Lower leg skin (tissue), 3 donors: ENCODE measurements at regions not wholly inside any gene's neighbourhood (a gene's known extent, or its start where the extent isn't known, plus 50 kb on each side); places are given as distances from the start of the nearest gene placed in this dataset.

Source experiments
- POLR2A ChIP-seq, 2 donors: fragments of 450-650 bp; IDR thresholded peaks; one replicate each; pipeline ENCODE4 v1.6.1; 2016 to 2017; ENCODE audit warnings: antibody characterized with exemption in 2 of 2, mild to moderate bottlenecking in 1 of 2, moderate library complexity in 1 of 2
- TF ChIP-seq, protein P1 (sequence below), 3 donors: fragments of 450-650 bp; IDR thresholded peaks; one replicate each; pipeline ENCODE4 v1.5.1; 2016; ENCODE audit warnings: antibody characterized with exemption in 3 of 3, mild to moderate bottlenecking in 3 of 3, moderate library complexity in 2 of 3

DNA sequence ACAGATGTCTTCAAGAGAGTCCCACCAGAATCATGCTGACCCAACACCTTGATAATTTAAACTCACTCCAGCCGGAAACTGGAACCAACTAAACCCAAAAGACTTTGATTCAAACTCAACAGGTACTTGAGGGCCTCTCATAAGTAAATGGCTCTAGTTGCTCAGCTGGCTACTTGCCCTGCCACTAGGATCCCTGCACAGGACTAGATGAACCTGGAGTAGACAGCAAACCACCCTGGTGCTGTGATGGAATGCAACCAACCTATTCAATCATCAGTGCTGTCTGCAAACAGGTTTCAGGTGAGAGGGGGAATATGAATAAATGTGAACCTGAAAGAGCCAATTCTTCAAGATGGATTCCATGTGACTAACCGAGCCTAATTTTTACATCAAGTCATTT is 216.3 kb downstream of the KATNAL1 start:
- TF ChIP-seq, protein P1, sequence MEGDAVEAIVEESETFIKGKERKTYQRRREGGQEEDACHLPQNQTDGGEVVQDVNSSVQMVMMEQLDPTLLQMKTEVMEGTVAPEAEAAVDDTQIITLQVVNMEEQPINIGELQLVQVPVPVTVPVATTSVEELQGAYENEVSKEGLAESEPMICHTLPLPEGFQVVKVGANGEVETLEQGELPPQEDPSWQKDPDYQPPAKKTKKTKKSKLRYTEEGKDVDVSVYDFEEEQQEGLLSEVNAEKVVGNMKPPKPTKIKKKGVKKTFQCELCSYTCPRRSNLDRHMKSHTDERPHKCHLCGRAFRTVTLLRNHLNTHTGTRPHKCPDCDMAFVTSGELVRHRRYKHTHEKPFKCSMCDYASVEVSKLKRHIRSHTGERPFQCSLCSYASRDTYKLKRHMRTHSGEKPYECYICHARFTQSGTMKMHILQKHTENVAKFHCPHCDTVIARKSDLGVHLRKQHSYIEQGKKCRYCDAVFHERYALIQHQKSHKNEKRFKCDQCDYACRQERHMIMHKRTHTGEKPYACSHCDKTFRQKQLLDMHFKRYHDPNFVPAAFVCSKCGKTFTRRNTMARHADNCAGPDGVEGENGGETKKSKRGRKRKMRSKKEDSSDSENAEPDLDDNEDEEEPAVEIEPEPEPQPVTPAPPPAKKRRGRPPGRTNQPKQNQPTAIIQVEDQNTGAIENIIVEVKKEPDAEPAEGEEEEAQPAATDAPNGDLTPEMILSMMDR (IDR thresholded peaks at IDR 0.05) = no peak
- TF ChIP-seq POLR2A (IDR thresholded peaks at IDR 0.05) = no peak
